Choroid plexus epithelial cell (primary cell): ENCODE measurements at regions not wholly inside any gene's neighbourhood (a gene's known extent, or its start where the extent isn't known, plus 50 kb on each side); places are given as distances from the start of the nearest gene placed in this dataset.

Experiments
- DNase-seq: peaks from one replicate; pipeline ENCODE4 v3.0.0-alpha.2; 2010; ENCODE audit warnings: low read depth
- H3K4me3 ChIP-seq: 2 replicates; pipeline ENCODE4 v1.5.1; 2011; ENCODE audit warnings: low read depth, mild to moderate bottlenecking, control low read depth, low read length, moderate library complexity
- CTCF ChIP-seq: conservative IDR thresholded peaks from 2 replicates; pipeline ENCODE4 v1.5.1; 2011; ENCODE audit warnings: low read depth, mild to moderate bottlenecking, control low read depth, inconsistent platforms, low read length, moderate library complexity

DNA sequence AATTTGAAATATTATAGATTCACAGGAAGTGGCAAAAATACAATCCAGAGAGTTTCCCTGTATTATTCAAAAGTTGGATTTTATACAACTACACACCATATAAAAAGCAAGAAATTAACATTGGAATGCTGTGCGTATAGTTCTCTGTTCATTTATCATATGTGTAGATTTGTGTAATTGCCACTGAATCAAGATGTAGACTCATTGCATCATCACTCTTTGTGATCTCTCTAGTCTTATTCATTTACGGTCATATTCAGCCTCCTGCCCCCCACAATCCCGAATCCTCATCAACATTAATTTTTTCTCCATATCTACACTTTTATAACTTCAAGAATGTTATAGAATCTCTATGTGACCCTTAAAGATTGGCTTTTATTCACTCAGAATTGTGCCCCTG, 390.6 kb upstream of the B3GAT1 start:
- no peak overlapping the region for H3K4me3 ChIP-seq
- TF ChIP-seq CTCF = no peak
- DNase-seq = no peak

DNA sequence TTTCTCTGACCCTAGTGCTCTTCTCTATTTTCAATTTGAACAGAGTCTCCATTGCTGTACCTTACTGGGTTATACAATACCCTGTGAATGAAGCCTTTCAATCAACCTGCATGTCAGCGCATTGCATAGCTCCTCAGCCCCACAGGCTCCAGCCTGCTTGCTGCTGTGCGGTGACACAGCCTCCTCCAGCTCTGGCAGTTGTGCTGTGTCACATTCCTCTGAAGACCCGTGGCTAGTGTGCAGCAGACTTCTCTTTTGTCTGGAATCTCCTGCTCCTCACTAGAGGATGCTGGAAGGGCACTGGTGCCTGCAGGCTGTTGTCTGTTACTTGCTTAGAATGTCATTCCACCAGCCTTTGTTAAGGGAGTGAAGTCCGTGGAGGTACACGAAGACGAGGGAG, 390.1 kb upstream of the B3GAT1 start:
- no peak overlapping the region for H3K4me3 ChIP-seq
- TF ChIP-seq CTCF = no peak
- no peak for DNase-seq

DNA sequence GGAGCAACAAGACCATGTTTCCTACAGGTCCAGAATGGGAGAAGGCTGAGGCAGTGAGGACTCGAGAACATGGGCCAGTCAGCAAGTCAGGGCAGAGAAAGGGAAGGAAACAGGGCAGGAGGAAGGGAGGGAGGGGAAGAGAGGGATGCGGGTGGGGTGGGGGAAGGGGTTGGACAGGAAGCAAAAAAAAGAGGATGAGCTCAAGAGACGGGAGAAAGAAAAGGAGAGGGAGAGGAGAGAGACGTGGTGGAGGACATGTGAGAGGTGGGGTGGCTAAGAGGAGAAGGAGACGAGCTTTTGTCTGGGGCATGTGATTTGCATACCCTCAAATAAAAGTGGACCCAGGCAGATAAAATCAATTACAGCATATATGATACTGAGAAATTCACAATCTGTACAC, 389.5 kb upstream of the B3GAT1 start:
- H3K4me3 ChIP-seq = no peak overlapping the region

DNA sequence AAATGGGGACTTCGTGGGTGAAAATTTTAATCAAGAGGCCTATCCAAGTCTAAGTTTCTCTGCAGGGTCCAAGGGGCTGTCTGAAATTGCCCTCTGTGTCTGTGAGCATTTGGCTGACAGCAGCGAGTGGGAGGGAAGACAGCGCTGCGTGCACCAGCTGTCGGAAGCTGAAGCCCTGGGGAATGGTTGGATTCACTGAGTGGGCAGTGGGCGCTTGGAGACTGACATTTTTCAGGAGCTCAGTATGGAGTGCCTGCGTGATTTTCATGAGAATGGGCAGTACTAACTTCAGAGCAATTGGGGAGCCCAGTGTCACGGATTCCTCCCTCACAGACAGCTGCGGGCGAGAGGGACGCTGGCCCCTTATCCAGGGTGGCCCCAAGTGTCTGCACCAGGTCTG, 388.8 kb upstream of the B3GAT1 start:
- no peak overlapping the region for H3K4me3 ChIP-seq
- TF ChIP-seq CTCF = no peak
- DNase-seq = no peak

More for the DNA sequence above, 389.5 kb upstream of the B3GAT1 start:
- TF ChIP-seq CTCF = no peak
- DNase-seq = no peak

DNA sequence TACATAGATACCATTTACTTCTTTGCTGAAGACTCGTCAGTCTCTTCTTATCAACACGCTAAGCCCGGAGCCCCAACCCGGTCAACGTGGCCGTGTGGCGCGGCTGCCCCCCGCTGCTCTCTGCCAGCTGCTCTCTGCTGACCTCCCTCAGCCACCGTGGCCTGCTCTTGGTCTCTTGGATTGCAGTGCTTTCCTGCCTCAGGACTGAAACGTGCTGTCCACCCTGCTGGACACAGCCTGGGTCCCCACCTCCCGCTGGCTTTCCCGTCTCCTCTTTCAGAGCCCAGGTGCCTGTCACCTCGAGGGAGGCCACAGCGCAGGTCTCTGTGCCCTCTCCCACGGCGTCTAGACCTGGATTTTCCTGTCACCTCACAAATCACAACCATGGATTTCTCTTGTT, 388.1 kb upstream of the B3GAT1 start:
- TF ChIP-seq CTCF = no peak
- no peak for DNase-seq
- no peak overlapping the region for H3K4me3 ChIP-seq

- no peak for TF ChIP-seq CTCF
- DNase-seq = no peak
- no peak overlapping the region for H3K4me3 ChIP-seq
Observed at GRCh38 chr11:134799386-134799785, 387.3 kb upstream of the B3GAT1 start.

GRCh38 chr11:134797411-134798089, 385.5 kb upstream of the B3GAT1 start:
- H3K4me3 ChIP-seq = no peak overlapping the region
- TF ChIP-seq CTCF = no peak

More at GRCh38 chr11:134797411-134798089, 385.5 kb upstream of the B3GAT1 start:
- no peak for DNase-seq
